ENCODE measurements at regions not wholly inside any gene's neighbourhood (a gene's known extent, or its start where the extent isn't known, plus 50 kb on each side); places are given as distances from the start of the nearest gene placed in this dataset.

- DNase-seq (ENCODE audit: low read depth) = no peak
- in situ Hi-C loops (cut with HindIII; ENCODE audit: low pct_unique_long_range_greater_than_20kb, low sequenced_read_pairs) = no loop called here
Observed at GRCh38 chr12:105451798-105452197, 121.3 kb downstream of the C12orf75 start.

- no peak for DNase-seq (ENCODE audit: low read depth)
- in situ Hi-C loops (cut with HindIII; ENCODE audit: low pct_unique_long_range_greater_than_20kb, low sequenced_read_pairs) = no loop called here
Observed at GRCh38 chr12:105453316-105453715, 122.8 kb downstream of the C12orf75 start.

- no peak for DNase-seq (ENCODE audit: low read depth)
- in situ Hi-C loops (cut with HindIII; ENCODE audit: low pct_unique_long_range_greater_than_20kb, low sequenced_read_pairs) = no loop called here
Observed at GRCh38 chr12:105454688-105455087, 124.2 kb downstream of the C12orf75 start.

- no peak for DNase-seq (ENCODE audit: low read depth)
- in situ Hi-C loops (cut with HindIII; ENCODE audit: low pct_unique_long_range_greater_than_20kb, low sequenced_read_pairs) = no loop called here
Observed at GRCh38 chr12:105455261-105455660, 124.8 kb downstream of the C12orf75 start.

- no peak for DNase-seq (ENCODE audit: low read depth)
- in situ Hi-C loops (cut with HindIII; ENCODE audit: low pct_unique_long_range_greater_than_20kb, low sequenced_read_pairs) = no loop called here
Observed at GRCh38 chr12:105457026-105457425, 126.5 kb downstream of the C12orf75 start.

GRCh38 chr12:105459760-105460330, 129.4 kb downstream of the C12orf75 start:
- no peak for DNase-seq (ENCODE audit: low read depth)
- in situ Hi-C loops (cut with HindIII; ENCODE audit: low pct_unique_long_range_greater_than_20kb, low sequenced_read_pairs) = no loop called here

GRCh38 chr12:105461271-105461943, 130.9 kb downstream of the C12orf75 start:
- in situ Hi-C loops (cut with HindIII; ENCODE audit: low pct_unique_long_range_greater_than_20kb, low sequenced_read_pairs) = no loop called here
- DNase-seq (ENCODE audit: low read depth) = no peak

- in situ Hi-C loops (cut with HindIII; ENCODE audit: low pct_unique_long_range_greater_than_20kb, low sequenced_read_pairs) = no loop called here
- no peak for DNase-seq (ENCODE audit: low read depth)
Observed at GRCh38 chr12:105461944-105462762, 131.7 kb downstream of the C12orf75 start.

GRCh38 chr12:105462831-105463230, 132.3 kb downstream of the C12orf75 start:
- DNase-seq (ENCODE audit: low read depth) = no peak
- in situ Hi-C loops (cut with HindIII; ENCODE audit: low pct_unique_long_range_greater_than_20kb, low sequenced_read_pairs) = no loop called here

GRCh38 chr12:105464406-105464805, 133.9 kb downstream of the C12orf75 start:
- DNase-seq (ENCODE audit: low read depth) = no peak
- in situ Hi-C loops (cut with HindIII; ENCODE audit: low pct_unique_long_range_greater_than_20kb, low sequenced_read_pairs) = no loop called here

GRCh38 chr12:105466231-105466900, 135.9 kb downstream of the C12orf75 start:
- in situ Hi-C loops (cut with HindIII; ENCODE audit: low pct_unique_long_range_greater_than_20kb, low sequenced_read_pairs) = no loop called here

GRCh38 chr12:105466901-105467598, 136.6 kb downstream of the C12orf75 start:
- in situ Hi-C loops (cut with HindIII; ENCODE audit: low pct_unique_long_range_greater_than_20kb, low sequenced_read_pairs) = no loop called here
- no peak for DNase-seq (ENCODE audit: low read depth)

More at GRCh38 chr12:105466231-105466900, 135.9 kb downstream of the C12orf75 start:
- DNase-seq (ENCODE audit: low read depth) = no peak

- no peak for DNase-seq (ENCODE audit: low read depth)
- in situ Hi-C loops (cut with HindIII; ENCODE audit: low pct_unique_long_range_greater_than_20kb, low sequenced_read_pairs) = no loop called here
Observed at GRCh38 chr12:105467710-105468366, 137.3 kb downstream of the C12orf75 start.

- no peak for DNase-seq (ENCODE audit: low read depth)
- in situ Hi-C loops (cut with HindIII; ENCODE audit: low pct_unique_long_range_greater_than_20kb, low sequenced_read_pairs) = no loop called here
Observed at GRCh38 chr12:105468464-105468863, 138.0 kb downstream of the C12orf75 start.

GRCh38 chr12:105469211-105469610, 138.7 kb downstream of the C12orf75 start:
- in situ Hi-C loops (cut with HindIII; ENCODE audit: low pct_unique_long_range_greater_than_20kb, low sequenced_read_pairs) = no loop called here
- DNase-seq (ENCODE audit: low read depth) = no peak

GRCh38 chr12:105469701-105470100, 139.2 kb downstream of the C12orf75 start:
- in situ Hi-C loops (cut with HindIII; ENCODE audit: low pct_unique_long_range_greater_than_20kb, low sequenced_read_pairs) = no loop called here
- DNase-seq (ENCODE audit: low read depth) = no peak

- in situ Hi-C loops (cut with HindIII; ENCODE audit: low pct_unique_long_range_greater_than_20kb, low sequenced_read_pairs) = no loop called here
- DNase-seq (ENCODE audit: low read depth) = no peak
Observed at GRCh38 chr12:105470102-105470501, 139.6 kb downstream of the C12orf75 start.

GRCh38 chr12:105470601-105471000, 140.1 kb downstream of the C12orf75 start:
- in situ Hi-C loops (cut with HindIII; ENCODE audit: low pct_unique_long_range_greater_than_20kb, low sequenced_read_pairs) = no loop called here
- no peak for DNase-seq (ENCODE audit: low read depth)

Measured in Caki2 (cell line).